ENCODE measurements at regions not wholly inside any gene's neighbourhood (a gene's known extent, or its start where the extent isn't known, plus 50 kb on each side); places are given as distances from the start of the nearest gene placed in this dataset.
A peak's percentile ranks its signal among the peaks of the same experiment; 100 is the strongest.

DNA sequence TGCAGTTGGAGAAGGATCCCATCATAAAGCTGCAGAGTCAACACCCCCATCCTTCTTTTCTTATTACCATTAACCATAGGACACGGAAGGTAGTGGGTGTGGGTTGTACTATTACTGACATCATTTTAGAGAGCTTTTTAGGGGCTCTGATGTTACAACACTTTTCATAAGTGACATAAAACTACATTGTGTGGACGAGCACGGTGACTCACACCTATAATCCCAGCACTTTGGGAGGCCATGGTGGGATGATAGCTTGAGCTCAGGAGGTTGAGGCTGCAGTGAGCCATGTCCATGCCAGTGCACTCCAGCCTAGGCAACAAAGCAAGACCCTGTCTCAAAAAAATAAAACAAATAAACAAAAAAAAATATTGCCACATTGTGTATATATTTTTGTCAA is 167.1 kb downstream of the DUSP6 start:
- ATAC-seq (ENCODE audit: low FRiP score), result no peak
- DNase-seq (ENCODE audit: low spot score), result no peak
- TF ChIP-seq, protein P1, sequence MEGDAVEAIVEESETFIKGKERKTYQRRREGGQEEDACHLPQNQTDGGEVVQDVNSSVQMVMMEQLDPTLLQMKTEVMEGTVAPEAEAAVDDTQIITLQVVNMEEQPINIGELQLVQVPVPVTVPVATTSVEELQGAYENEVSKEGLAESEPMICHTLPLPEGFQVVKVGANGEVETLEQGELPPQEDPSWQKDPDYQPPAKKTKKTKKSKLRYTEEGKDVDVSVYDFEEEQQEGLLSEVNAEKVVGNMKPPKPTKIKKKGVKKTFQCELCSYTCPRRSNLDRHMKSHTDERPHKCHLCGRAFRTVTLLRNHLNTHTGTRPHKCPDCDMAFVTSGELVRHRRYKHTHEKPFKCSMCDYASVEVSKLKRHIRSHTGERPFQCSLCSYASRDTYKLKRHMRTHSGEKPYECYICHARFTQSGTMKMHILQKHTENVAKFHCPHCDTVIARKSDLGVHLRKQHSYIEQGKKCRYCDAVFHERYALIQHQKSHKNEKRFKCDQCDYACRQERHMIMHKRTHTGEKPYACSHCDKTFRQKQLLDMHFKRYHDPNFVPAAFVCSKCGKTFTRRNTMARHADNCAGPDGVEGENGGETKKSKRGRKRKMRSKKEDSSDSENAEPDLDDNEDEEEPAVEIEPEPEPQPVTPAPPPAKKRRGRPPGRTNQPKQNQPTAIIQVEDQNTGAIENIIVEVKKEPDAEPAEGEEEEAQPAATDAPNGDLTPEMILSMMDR (IDR thresholded peaks at IDR 0.05), result no peak

DNA sequence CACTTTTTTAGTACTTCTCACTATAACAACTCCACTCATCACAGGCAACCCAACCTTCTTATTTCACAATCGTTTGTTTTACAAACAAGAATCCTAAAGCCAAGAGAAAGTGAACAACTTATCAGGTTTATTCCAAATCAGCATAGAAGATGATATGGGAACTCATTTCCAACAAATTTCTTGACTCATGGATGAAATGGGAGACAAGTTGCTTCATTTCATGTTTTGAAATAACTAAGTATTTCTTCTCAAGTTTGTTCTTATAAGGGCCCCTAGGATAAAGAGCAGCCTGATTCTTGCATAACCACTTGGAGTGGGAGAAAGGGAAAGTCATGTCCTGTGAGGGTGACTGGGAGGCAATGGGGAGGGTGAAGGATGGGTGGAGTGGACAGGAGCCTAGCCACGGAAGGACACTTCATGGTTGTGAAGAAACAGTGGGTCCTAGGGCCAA is 168.3 kb downstream of the DUSP6 start:
- peak; percentile 94 for ATAC-seq (ENCODE audit: low FRiP score)
- TF ChIP-seq, protein P1 (IDR thresholded peaks at IDR 0.05), result no peak
- peak; percentile 29 for DNase-seq (ENCODE audit: low spot score)

DNA sequence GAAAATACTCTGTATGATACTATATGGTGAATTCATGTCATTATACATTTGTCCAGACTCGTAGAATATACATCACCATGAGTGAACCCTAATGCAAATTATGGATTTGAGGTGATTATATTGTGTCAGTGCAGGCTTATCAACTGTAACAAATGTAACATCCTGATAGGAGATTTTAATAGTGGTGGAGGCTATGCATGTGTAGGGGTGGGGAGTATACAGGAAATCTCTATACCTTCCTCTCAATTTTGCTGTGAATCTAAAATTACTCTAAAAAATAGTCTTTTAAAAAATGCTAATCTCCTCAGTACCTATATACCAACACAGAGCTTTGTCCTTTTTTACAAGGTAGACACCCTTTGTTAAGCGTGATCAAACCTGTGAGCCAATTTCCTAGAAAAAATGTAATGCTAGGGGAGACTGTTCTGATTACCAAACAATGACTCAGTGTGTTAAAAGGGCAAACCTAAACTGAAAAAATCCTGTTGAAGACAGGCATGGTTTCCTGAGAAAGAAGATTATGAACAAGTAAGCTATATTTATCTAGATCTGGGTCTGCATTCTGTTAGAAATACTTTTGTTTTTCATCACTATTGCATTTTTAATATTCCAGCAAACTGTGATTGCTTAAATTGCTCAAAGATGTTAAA is 170.9 kb downstream of the DUSP6 start:
- TF ChIP-seq, protein P1 (IDR thresholded peaks at IDR 0.05), result no peak
- ATAC-seq (ENCODE audit: low FRiP score) (peak; percentile 37), DNase-seq (ENCODE audit: low spot score) (no peak)

DNA sequence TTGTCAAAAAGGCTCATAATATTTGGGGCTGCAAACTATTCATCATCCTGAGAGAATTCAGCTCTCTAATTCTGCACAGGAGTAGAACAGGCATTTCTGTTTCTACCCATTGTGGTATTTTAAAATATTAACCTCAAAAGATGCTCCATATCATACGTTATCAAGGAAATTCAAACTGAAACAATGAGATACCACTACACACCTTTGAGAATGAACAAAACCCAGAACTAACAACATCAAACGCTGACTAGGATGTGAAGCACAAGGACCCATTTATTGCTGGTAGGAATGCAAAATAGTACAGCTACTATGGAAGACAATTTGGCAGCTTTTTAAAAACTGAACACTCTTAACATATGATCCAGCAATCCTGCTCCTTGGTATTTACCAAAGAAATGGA is 171.8 kb downstream of the DUSP6 start:
- ATAC-seq (ENCODE audit: low FRiP score) (no peak), DNase-seq (ENCODE audit: low spot score) (no peak)
- TF ChIP-seq, protein P1 (IDR thresholded peaks at IDR 0.05), result no peak

DNA sequence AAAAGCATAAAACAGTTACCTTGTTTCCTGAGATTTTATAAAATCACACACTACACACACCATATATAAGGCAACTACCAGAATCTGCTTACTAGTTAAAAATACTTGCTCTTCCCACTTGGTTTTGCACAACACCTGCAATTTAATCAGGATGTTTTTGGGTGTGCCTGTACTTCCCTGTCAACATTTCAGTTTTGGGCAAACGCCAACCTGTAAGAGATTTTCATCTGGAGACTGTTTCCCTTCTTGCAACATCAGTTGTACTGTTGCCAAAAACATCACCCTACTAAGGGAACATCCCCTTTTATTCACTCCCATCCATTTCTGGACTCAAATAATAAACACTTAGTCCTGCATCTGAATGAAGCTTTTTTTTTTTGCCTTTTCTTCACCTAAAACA is 172.3 kb downstream of the DUSP6 start:
- ATAC-seq (ENCODE audit: low FRiP score), result peak; percentile 55
- no peak for DNase-seq (ENCODE audit: low spot score)
- TF ChIP-seq, protein P1 (IDR thresholded peaks at IDR 0.05), result no peak

DNA sequence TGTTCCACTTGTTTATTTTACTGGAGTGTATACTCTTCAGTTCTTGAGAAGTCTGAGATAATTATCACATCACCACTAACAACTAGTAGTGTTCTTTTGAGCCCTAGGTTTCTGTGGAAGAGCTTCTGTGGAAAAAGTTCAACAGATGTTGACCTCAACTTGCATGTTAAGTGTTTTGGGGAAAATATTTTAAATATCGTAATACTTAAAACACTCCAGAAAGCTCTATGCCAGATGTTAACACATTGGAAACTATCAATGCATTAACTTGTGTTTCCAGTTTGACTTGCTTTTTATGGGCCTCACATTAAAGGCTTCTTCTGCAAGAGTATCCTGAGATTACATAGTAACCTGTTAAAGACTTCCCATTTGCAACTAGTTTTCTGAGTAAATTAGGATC is 173.1 kb downstream of the DUSP6 start:
- TF ChIP-seq, protein P1 (IDR thresholded peaks at IDR 0.05), result no peak
- ATAC-seq (ENCODE audit: low FRiP score) (no peak), DNase-seq (ENCODE audit: low spot score) (no peak)

DNA sequence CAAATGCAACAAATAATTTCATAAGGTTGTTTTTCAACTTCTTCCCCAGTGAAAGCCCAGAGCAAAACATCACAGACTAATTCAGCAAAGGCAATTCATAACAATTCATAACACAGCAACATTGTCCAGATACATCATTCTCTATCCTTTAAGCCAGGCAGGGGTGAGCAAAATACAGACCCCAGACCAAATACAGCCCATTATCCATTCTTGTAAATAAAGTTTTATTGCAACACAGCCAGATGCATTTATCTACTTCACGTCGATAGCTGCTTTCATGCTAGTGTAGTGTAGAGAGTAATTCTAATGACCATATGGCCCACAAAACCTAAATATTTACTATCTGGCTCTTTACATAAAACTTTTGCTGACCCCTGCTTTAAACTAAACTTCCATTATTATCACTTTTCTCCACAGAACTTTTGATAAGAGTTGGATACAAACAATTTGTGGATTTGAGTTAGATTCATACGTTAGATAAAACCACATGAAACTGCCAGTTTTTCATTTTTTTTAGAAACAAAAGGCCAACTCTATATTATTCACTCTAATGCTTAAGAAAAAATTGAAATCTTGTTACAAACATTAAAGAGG is 174.4 kb downstream of the DUSP6 start:
- TF ChIP-seq, protein P1 (IDR thresholded peaks at IDR 0.05), result no peak
- DNase-seq (ENCODE audit: low spot score) (no peak), ATAC-seq (ENCODE audit: low FRiP score) (no peak)
